GM06990 (cell line): ENCODE measurements at regions not wholly inside any gene's neighbourhood (a gene's known extent, or its start where the extent isn't known, plus 50 kb on each side); places are given as distances from the start of the nearest gene placed in this dataset.
A peak's percentile ranks its signal among the peaks of the same experiment; 100 is the strongest.

Experiments
- DNase-seq: peaks from one replicate; pipeline ENCODE4 v3.0.0-alpha.2; 2011; ENCODE audit not compliant: insufficient read length; ENCODE audit errors: extremely low read depth
- H3K27me3 ChIP-seq: replicated peaks from 2 replicates; pipeline ENCODE4 v1.6.0; 2011; ENCODE audit warnings: low read length; ENCODE audit not compliant: control insufficient read depth, insufficient read depth
- H3K36me3 ChIP-seq: 2 replicates; pipeline ENCODE4 v1.5.1; 2011; ENCODE audit warnings: low read length; ENCODE audit not compliant: control insufficient read depth, insufficient read depth
- H3K4me3 ChIP-seq: replicated peaks from 2 replicates; pipeline ENCODE4 v1.5.1; 2011; ENCODE audit warnings: low read depth, mild to moderate bottlenecking, control low read depth, low read length
- TF ChIP-seq, protein P1 (sequence below): IDR thresholded peaks from 2 replicates; pipeline ENCODE4 v1.5.1; 2011; ENCODE audit warnings: low read length, control low read depth, mild to moderate bottlenecking, inconsistent platforms; ENCODE audit not compliant: insufficient read depth, poor library complexity, severe bottlenecking

DNA sequence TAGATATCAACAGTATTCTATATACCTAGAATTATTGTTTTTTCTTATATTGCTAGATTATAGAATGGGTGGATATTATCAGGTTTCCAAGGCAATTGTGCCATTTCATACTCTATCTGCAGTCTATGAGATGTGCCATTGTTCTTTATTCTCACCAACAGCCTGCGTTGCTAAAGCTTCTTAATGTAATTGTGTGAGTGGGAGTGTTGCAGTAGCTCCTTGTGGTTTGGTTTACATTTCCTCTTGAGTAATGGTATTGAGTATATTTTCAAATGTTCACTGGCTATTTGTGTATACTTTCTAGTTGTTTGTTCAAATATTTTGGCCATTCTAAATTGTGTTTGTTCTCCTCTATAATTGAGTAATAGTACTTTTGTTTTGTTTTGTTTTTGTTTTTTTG lies 199.2 kb downstream of the TFEC start:
- H3K27me3 ChIP-seq, result no peaks in the 10 kb centered on the region

DNA sequence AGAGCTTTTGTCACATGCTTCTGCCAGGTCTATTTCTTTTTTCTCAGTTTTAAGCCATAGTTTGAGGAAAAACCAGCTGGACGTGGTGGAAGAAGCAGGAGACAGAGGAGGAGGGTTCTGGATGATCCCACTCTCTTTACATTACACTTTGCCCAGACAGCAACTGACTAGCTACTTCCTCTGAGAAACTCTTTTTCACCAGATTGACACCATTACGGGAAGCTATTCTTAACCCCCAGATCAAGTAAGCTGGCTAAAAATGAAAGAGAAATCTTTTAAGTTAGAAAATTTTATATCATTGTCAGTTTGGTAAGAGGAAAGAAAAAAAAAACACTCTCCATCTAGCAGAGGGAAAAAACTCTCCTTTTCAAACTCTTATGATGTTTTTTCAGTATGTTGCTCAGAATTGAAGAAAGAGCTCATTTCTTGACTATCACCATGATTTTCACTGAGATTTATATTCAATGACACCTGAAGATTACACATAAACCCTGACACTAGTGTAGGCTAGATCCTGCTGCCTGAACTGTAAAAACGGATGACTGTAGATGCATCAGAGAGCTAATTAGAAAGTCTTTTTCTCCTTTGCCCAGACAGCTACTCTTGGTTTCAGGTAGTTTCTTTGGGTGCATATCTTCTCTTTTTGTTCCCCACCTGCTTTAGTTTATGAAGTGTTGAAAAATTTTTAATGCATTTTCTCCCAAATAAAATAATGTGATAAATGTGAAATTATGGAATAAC lies 203.1 kb downstream of the TFEC start:
- H3K4me3 ChIP-seq, result no peak overlapping the region
- peak; percentile 49 for DNase-seq
- H3K27me3 ChIP-seq, result no peaks in the 10 kb centered on the region
- no peaks in the 10 kb centered on the region for H3K36me3 ChIP-seq
- TF ChIP-seq, protein P1, sequence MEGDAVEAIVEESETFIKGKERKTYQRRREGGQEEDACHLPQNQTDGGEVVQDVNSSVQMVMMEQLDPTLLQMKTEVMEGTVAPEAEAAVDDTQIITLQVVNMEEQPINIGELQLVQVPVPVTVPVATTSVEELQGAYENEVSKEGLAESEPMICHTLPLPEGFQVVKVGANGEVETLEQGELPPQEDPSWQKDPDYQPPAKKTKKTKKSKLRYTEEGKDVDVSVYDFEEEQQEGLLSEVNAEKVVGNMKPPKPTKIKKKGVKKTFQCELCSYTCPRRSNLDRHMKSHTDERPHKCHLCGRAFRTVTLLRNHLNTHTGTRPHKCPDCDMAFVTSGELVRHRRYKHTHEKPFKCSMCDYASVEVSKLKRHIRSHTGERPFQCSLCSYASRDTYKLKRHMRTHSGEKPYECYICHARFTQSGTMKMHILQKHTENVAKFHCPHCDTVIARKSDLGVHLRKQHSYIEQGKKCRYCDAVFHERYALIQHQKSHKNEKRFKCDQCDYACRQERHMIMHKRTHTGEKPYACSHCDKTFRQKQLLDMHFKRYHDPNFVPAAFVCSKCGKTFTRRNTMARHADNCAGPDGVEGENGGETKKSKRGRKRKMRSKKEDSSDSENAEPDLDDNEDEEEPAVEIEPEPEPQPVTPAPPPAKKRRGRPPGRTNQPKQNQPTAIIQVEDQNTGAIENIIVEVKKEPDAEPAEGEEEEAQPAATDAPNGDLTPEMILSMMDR, result no peak

More for the DNA sequence above, 199.2 kb downstream of the TFEC start:
- H3K36me3 ChIP-seq, result no peaks in the 10 kb centered on the region
- TF ChIP-seq, protein P1, result no peak
- H3K4me3 ChIP-seq, result no peak overlapping the region
- no peak for DNase-seq

DNA sequence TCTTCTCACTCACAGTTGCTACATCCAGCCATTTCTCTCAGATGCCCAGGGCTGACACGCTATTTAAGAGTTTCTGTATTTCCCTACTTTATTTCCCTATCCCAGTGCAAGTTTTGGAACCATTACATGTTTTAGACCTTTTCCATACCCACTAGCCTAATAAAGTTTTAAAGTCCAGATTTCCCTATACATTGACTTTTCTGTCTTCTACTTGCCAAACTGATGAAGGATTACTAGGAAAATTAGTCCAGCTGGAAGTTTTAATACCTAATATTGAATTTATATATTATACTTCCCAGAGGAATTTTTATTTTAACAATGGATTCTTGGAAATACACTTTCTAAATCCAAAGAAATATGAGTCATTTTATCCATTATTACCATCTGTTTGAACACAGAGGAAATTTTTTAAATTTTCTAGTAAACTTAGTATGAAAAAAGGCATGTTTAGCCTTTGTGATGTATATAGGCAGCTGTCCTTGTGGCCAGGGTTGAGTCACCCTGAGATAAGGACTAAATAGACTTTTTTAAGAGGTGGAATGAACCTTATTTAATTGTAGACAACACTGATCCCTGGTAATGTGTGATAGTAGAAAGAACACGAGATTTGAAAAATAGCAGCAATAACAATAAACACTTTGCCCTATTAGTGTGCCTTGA lies 205.0 kb downstream of the TFEC start:
- Histone ChIP-seq H3K36me3 (no peaks in the 10 kb centered on the region), H3K27me3 (no peaks in the 10 kb centered on the region), H3K4me3 (no peak overlapping the region)
- TF ChIP-seq, protein P1, result no peak
- no peak for DNase-seq

GRCh38 chr7:115822801-115823200 lies 207.8 kb downstream of the TFEC start:
- no peaks in the 10 kb centered on the region for H3K27me3 ChIP-seq
- no peaks in the 10 kb centered on the region for H3K36me3 ChIP-seq
- TF ChIP-seq, protein P1, result no peak
- no peak overlapping the region for H3K4me3 ChIP-seq
- DNase-seq, result no peak

DNA sequence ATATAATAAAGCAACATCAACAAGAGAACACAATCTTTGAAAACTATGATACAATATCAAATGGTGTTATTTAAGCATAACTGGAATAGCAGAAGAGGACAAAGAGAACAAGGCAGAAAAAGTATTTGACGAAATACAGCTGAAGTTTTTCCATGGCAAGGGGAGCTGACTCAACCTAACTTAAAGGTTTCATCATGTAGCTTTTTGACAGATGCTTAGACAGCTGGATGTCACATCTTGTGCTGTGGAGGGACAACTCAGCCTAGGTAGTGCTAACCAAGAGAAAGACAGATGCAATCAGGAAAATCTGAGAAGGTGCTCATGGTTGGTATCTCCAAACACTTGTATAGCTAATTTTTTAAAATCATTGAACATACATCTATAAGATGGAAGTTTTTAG lies 208.2 kb downstream of the TFEC start:
- H3K4me3 ChIP-seq, result no peak overlapping the region
- TF ChIP-seq, protein P1, result no peak

More for the DNA sequence above, 208.2 kb downstream of the TFEC start:
- no peaks in the 10 kb centered on the region for H3K27me3 ChIP-seq
- no peaks in the 10 kb centered on the region for H3K36me3 ChIP-seq
- no peak for DNase-seq
